ENCODE measurements at regions not wholly inside any gene's neighbourhood (a gene's known extent, or its start where the extent isn't known, plus 50 kb on each side); places are given as distances from the start of the nearest gene placed in this dataset.

DNA sequence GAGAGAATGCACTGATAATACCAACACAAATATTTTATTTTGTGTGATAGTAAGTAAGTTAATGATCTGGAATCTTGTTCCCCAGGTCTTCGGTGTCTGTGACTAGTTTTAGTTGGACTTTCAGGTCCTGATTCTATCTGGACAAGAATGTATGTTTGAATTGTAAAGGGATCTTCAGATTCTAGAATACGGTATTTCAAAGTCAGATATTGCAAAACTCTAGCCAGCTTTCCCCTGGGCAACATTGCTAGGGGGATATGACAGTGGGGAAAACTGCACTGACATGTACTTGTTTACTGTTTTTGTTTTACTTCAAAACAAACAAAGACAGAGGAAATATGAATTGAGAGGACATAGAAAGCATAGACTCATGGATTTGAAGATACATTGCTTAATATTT lies 489.0 kb downstream of the FAM133A start:
- Mint-ChIP-seq H3K9me3 (no peaks in the 10 kb centered on the region), H3K36me3 (no peaks in the 10 kb centered on the region), H3K4me3 (no peak overlapping the region), H3K4me1 (no peaks in the 10 kb centered on the region), H3K27me3 (ENCODE audit: insufficient read depth, low read depth) (peaks cover 3% of the 10 kb centered on the region), H3K27ac (no peak overlapping the region)
- no peak overlapping the region for H3K27ac ChIP-seq
- H2AFZ ChIP-seq (replicated peaks): no peak overlapping the region
- H4K20me1 ChIP-seq (ENCODE audit: low read depth): no peaks in the 10 kb centered on the region
- H3K9ac ChIP-seq: no peak overlapping the region
- no peak overlapping the region for H3K4me3 ChIP-seq
- no peaks in the 10 kb centered on the region for H3K79me2 ChIP-seq (ENCODE audit: low read depth)
- no peaks in the 10 kb centered on the region for H3K9me3 ChIP-seq (ENCODE audit: low read depth)
- no peak overlapping the region for H3K4me2 ChIP-seq
- H3F3A ChIP-seq (ENCODE audit: low read depth): no peaks in the 10 kb centered on the region
- no peak for DNase-seq (ENCODE audit: low spot score)
- H3K36me3 ChIP-seq: no peaks in the 10 kb centered on the region
- no peaks in the 10 kb centered on the region for H3K27me3 ChIP-seq
- TF ChIP-seq, protein P1, sequence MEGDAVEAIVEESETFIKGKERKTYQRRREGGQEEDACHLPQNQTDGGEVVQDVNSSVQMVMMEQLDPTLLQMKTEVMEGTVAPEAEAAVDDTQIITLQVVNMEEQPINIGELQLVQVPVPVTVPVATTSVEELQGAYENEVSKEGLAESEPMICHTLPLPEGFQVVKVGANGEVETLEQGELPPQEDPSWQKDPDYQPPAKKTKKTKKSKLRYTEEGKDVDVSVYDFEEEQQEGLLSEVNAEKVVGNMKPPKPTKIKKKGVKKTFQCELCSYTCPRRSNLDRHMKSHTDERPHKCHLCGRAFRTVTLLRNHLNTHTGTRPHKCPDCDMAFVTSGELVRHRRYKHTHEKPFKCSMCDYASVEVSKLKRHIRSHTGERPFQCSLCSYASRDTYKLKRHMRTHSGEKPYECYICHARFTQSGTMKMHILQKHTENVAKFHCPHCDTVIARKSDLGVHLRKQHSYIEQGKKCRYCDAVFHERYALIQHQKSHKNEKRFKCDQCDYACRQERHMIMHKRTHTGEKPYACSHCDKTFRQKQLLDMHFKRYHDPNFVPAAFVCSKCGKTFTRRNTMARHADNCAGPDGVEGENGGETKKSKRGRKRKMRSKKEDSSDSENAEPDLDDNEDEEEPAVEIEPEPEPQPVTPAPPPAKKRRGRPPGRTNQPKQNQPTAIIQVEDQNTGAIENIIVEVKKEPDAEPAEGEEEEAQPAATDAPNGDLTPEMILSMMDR (IDR thresholded peaks at IDR 0.05): no peak
- no peak for TF ChIP-seq EZH2 (IDR thresholded peaks at IDR 0.05)
- TF ChIP-seq EZH2phosphoT487 (IDR thresholded peaks at IDR 0.05): no peak
- no peaks in the 10 kb centered on the region for H3K4me1 ChIP-seq

GRCh38 chrX:94178145-94178788 lies 504.3 kb downstream of the FAM133A start:
- no peak overlapping the region for H3K4me3 Mint-ChIP-seq
- Histone ChIP-seq H4K20me1 (ENCODE audit: low read depth) (no peaks in the 10 kb centered on the region), H3K79me2 (ENCODE audit: low read depth) (no peaks in the 10 kb centered on the region), H3K27me3 (no peaks in the 10 kb centered on the region), H3K36me3 (no peaks in the 10 kb centered on the region), H3K4me2 (no peak overlapping the region), H3K9ac (no peak overlapping the region), H3K4me3 (no peak overlapping the region), H3F3A (ENCODE audit: low read depth) (no peaks in the 10 kb centered on the region), H3K27ac (no peak overlapping the region), H3K4me1 (no peaks in the 10 kb centered on the region), H2AFZ (replicated peaks) (no peak overlapping the region), H3K9me3 (ENCODE audit: low read depth) (no peaks in the 10 kb centered on the region)
- H3K27ac Mint-ChIP-seq: no peak overlapping the region
- no peaks in the 10 kb centered on the region for H3K4me1 Mint-ChIP-seq
- no peaks in the 10 kb centered on the region for H3K36me3 Mint-ChIP-seq
- TF ChIP-seq EZH2phosphoT487 (IDR thresholded peaks at IDR 0.05) (no peak), EZH2 (IDR thresholded peaks at IDR 0.05) (no peak)
- TF ChIP-seq, protein P1 (IDR thresholded peaks at IDR 0.05): no peak
- H3K9me3 Mint-ChIP-seq: no peaks in the 10 kb centered on the region
- no peaks in the 10 kb centered on the region for H3K27me3 Mint-ChIP-seq (ENCODE audit: insufficient read depth, low read depth)
- no peak for DNase-seq (ENCODE audit: low spot score)

DNA sequence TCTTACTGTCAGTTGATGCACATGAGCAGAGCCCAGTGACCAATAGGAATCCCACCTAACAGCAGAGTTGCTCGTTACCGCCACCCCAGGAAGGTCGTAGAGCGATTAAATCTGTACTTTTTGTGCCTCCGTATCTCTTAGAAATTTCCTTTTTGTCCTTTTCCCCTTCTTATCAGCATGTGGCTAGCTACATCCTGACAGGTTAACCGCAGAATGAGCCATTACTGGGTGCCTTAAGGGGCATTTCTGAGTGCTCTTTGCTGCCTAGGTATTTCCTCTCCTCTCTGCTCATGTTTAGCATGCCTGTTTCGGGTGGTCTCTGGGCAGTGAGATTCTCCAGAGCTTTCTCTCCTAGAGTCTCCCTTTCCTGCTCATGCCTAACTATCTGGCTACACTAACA lies 530.5 kb downstream of the FAM133A start:
- H3K9ac ChIP-seq: no peak overlapping the region
- no peak overlapping the region for H3K4me3 ChIP-seq
- no peak overlapping the region for H3K4me2 ChIP-seq
- Mint-ChIP-seq H3K36me3 (no peaks in the 10 kb centered on the region), H3K27ac (no peak overlapping the region), H3K4me1 (no peaks in the 10 kb centered on the region), H3K27me3 (ENCODE audit: insufficient read depth, low read depth) (no peaks in the 10 kb centered on the region), H3K4me3 (no peak overlapping the region), H3K9me3 (no peaks in the 10 kb centered on the region)
- H3F3A ChIP-seq (ENCODE audit: low read depth): no peaks in the 10 kb centered on the region
- no peaks in the 10 kb centered on the region for H3K27me3 ChIP-seq
- no peak for DNase-seq (ENCODE audit: low spot score)
- no peaks in the 10 kb centered on the region for H3K36me3 ChIP-seq
- no peak overlapping the region for H2AFZ ChIP-seq (replicated peaks)
- no peaks in the 10 kb centered on the region for H3K79me2 ChIP-seq (ENCODE audit: low read depth)
- H3K4me1 ChIP-seq: no peaks in the 10 kb centered on the region
- H3K27ac ChIP-seq: no peak overlapping the region
- no peaks in the 10 kb centered on the region for H3K9me3 ChIP-seq (ENCODE audit: low read depth)
- no peak for TF ChIP-seq EZH2phosphoT487 (IDR thresholded peaks at IDR 0.05)
- no peak for TF ChIP-seq EZH2 (IDR thresholded peaks at IDR 0.05)
- TF ChIP-seq, protein P1 (IDR thresholded peaks at IDR 0.05): no peak
- no peaks in the 10 kb centered on the region for H4K20me1 ChIP-seq (ENCODE audit: low read depth)

Data from neural progenitor cell (in vitro differentiated cells).